HEK293 (cell line): ENCODE measurements at regions not wholly inside any gene's neighbourhood (a gene's known extent, or its start where the extent isn't known, plus 50 kb on each side); places are given as distances from the start of the nearest gene placed in this dataset.

Source experiments
- CTCF ChIA-PET: fragments of 350-600 bp; formaldehyde crosslinking; extraction: SDS; loops from one replicate; lab custom pipeline; 2021; ENCODE audit warnings: antibody characterized with exemption; lab: Yijun Ruan, JAX
- POLR2A ChIA-PET: fragments of 300-600 bp; formaldehyde crosslinking; extraction: SDS; loops from one replicate; lab custom pipeline; 2020; ENCODE audit warnings: antibody characterized with exemption, inconsistent platforms; lab: Yijun Ruan, JAX
- H3K27ac ChIP-seq: fragments of 200-500 bp; sonication (Bioruptor generic); 2 replicates; pipeline ENCODE4 v1.5.1; 2014; ENCODE audit warnings: low read depth, low read length, control low read depth, inconsistent platforms; ENCODE audit errors: extremely low read depth
- H3K36me3 ChIP-seq, 2 experiments: fragments of 200-500 bp in 1 of 2; sonication (Bioruptor generic) in 1 of 2; 1 replicate in 1 of 2; 2 replicates in 1 of 2; pipeline ENCODE4 v1.5.1; 2014 to 2017; ENCODE audit warnings: inconsistent platforms in 2 of 2, low read length in 2 of 2; ENCODE audit not compliant: control insufficient read depth in 2 of 2, insufficient read depth in 1 of 2
- H3K4me1 ChIP-seq: fragments of 200-500 bp; sonication (Bioruptor generic); 2 replicates; pipeline ENCODE4 v1.5.1; 2014; ENCODE audit warnings: mild to moderate bottlenecking, low read length, inconsistent platforms; ENCODE audit not compliant: control insufficient read depth, insufficient read depth
- H3K4me3 ChIP-seq: 2 replicates; pipeline ENCODE4 v1.5.1; 2011; ENCODE audit warnings: low read depth, mild to moderate bottlenecking, control low read depth, low read length, moderate library complexity
- H3K9me3 ChIP-seq: fragments of 200-500 bp; sonication (Bioruptor generic); 2 replicates; pipeline ENCODE4 v1.5.1; 2014; ENCODE audit warnings: low read depth, low read length, inconsistent platforms; ENCODE audit not compliant: control insufficient read depth, insufficient read depth
- OSR2 ChIP-seq: fragments of 450-650 bp; formaldehyde crosslinking; IDR thresholded peaks from 2 replicates; pipeline ENCODE4 v1.5.1; 2016; ENCODE audit warnings: missing biosample characterization, missing genetic modification characterization
- PRDM10 ChIP-seq: fragments of 450-650 bp; formaldehyde crosslinking; IDR thresholded peaks from 2 replicates; pipeline ENCODE4 v1.5.1; 2016; ENCODE audit warnings: missing biosample characterization, missing genetic modification characterization
- PRDM2 ChIP-seq: fragments of 450-650 bp; formaldehyde crosslinking; IDR thresholded peaks from 2 replicates; pipeline ENCODE4 v1.5.1; 2016; ENCODE audit warnings: missing biosample characterization, missing genetic modification characterization, borderline replicate concordance
- REPIN1 ChIP-seq: fragments of 450-650 bp; formaldehyde crosslinking; IDR thresholded peaks from 2 replicates; pipeline ENCODE4 v1.5.1; 2017; ENCODE audit warnings: missing biosample characterization, missing genetic modification characterization, low read depth
- ZBTB7A ChIP-seq: fragments of 450-650 bp; formaldehyde crosslinking; IDR thresholded peaks from 2 replicates; pipeline ENCODE4 v1.5.1; 2016; ENCODE audit warnings: low read depth, missing biosample characterization, missing genetic modification characterization
- ZFHX2 ChIP-seq: fragments of 450-650 bp; formaldehyde crosslinking; conservative IDR thresholded peaks from 2 replicates; pipeline ENCODE4 v1.5.1; 2016; ENCODE audit warnings: missing biosample characterization, missing genetic modification characterization
- ZNF169 ChIP-seq: fragments of 450-650 bp; formaldehyde crosslinking; IDR thresholded peaks from 2 replicates; pipeline ENCODE4 v1.5.1; 2016; ENCODE audit warnings: missing biosample characterization, missing genetic modification characterization
- ZNF174 ChIP-seq: fragments of 450-650 bp; formaldehyde crosslinking; IDR thresholded peaks from 2 replicates; pipeline ENCODE4 v1.5.0; 2017; ENCODE audit warnings: missing biosample characterization, mild to moderate bottlenecking, missing genetic modification characterization
- ZNF184 ChIP-seq: fragments of 450-650 bp; IDR thresholded peaks from 2 replicates; pipeline ENCODE4 v1.5.1; 2018; ENCODE audit warnings: missing biosample characterization, mild to moderate bottlenecking, missing genetic modification characterization
- ZNF211 ChIP-seq: fragments of 450-650 bp; formaldehyde crosslinking; IDR thresholded peaks from 2 replicates; pipeline ENCODE4 v1.5.1; 2016; ENCODE audit warnings: low read depth, missing biosample characterization, missing genetic modification characterization
- ZNF223 ChIP-seq: fragments of 450-650 bp; formaldehyde crosslinking; IDR thresholded peaks from 2 replicates; pipeline ENCODE4 v1.5.1; 2016; ENCODE audit warnings: missing biosample characterization, missing genetic modification characterization
- ZNF24 ChIP-seq: fragments of 450-650 bp; formaldehyde crosslinking; IDR thresholded peaks from 2 replicates; pipeline ENCODE4 v1.5.1; 2016; ENCODE audit warnings: missing biosample characterization, missing genetic modification characterization
- ZNF48 ChIP-seq: fragments of 450-650 bp; formaldehyde crosslinking; IDR thresholded peaks from 2 replicates; pipeline ENCODE4 v1.5.1; 2016; ENCODE audit warnings: missing biosample characterization, missing genetic modification characterization
- ZNF513 ChIP-seq: fragments of 450-650 bp; IDR thresholded peaks from 2 replicates; pipeline ENCODE4 v1.5.1; 2018; ENCODE audit warnings: missing biosample characterization, missing genetic modification characterization
- ZNF560 ChIP-seq: fragments of 450-650 bp; formaldehyde crosslinking; IDR thresholded peaks from 2 replicates; pipeline ENCODE4 v1.5.1; 2017; ENCODE audit warnings: missing biosample characterization, missing genetic modification characterization, borderline replicate concordance
- ZNF561 ChIP-seq: fragments of 450-650 bp; IDR thresholded peaks from 2 replicates; pipeline ENCODE4 v1.5.1; 2018; ENCODE audit warnings: missing biosample characterization, missing genetic modification characterization, borderline replicate concordance
- ZNF629 ChIP-seq: fragments of 450-650 bp; formaldehyde crosslinking; IDR thresholded peaks from 2 replicates; pipeline ENCODE4 v1.5.1; 2017; ENCODE audit warnings: missing biosample characterization, missing genetic modification characterization
- ZNF692 ChIP-seq: fragments of 450-650 bp; formaldehyde crosslinking; IDR thresholded peaks from 2 replicates; pipeline ENCODE4 v1.5.1; 2016; ENCODE audit warnings: missing biosample characterization, missing genetic modification characterization
- ZNF843 ChIP-seq: fragments of 450-650 bp; formaldehyde crosslinking; IDR thresholded peaks from 2 replicates; pipeline ENCODE4 v1.5.1; 2016; ENCODE audit warnings: missing biosample characterization, missing genetic modification characterization

- no peak overlapping the region for H3K4me3 ChIP-seq
- ChIA-PET CTCF (interaction anchor here (0.7 to 0.8 kb wide), 2 partner anchors 16 to 77 kb away, joined by 3 read pairs; no protein-coding TSS in a partner anchor), POLR2A (no interaction called here)
Measured at GRCh38 chr2:124241-124880, 78.1 kb upstream of the FAM110C start.

GRCh38 chr2:116953-117352 lies 70.6 kb upstream of the FAM110C start:
- ChIA-PET POLR2A (no interaction called here), CTCF (no interaction called here)
- Histone ChIP-seq H3K4me3 (no peak overlapping the region), H3K27ac (no peak overlapping the region), H3K4me1 (no peaks in the 10 kb centered on the region), H3K9me3 (no peaks in the 10 kb centered on the region), H3K36me3 (no peaks in the 10 kb centered on the region)
- TF ChIP-seq ZBTB7A, result no peak
- TF ChIP-seq PRDM2 (tag by site-specific recombination), result no peak

More at GRCh38 chr2:124241-124880, 78.1 kb upstream of the FAM110C start:
- H3K4me1 ChIP-seq, result no peaks in the 10 kb centered on the region
- H3K27ac ChIP-seq, result no peak overlapping the region
- no peaks in the 10 kb centered on the region for H3K9me3 ChIP-seq
- no peaks in the 10 kb centered on the region for H3K36me3 ChIP-seq
- TF ChIP-seq ZNF211 (tag by site-specific recombination) (no peak), ZNF629 (tag by site-specific recombination) (no peak), ZNF513 (tag by site-specific recombination) (no peak), PRDM10 (tag by site-specific recombination) (no peak), ZNF174 (no peak), ZNF223 (tag by site-specific recombination) (no peak), ZNF560 (tag by site-specific recombination) (no peak), ZNF184 (no peak), REPIN1 (tag by site-specific recombination) (no peak), ZNF24 (tag by site-specific recombination) (no peak), ZFHX2 (tag by site-specific recombination) (no peak), OSR2 (tag by site-specific recombination) (no peak), ZNF692 (tag by site-specific recombination) (no peak), ZNF843 (no peak), ZNF561 (tag by site-specific recombination) (no peak), ZNF169 (no peak), ZNF48 (tag by site-specific recombination) (no peak)
